K562 (cell line): ENCODE measurements at regions not wholly inside any gene's neighbourhood (a gene's known extent, or its start where the extent isn't known, plus 50 kb on each side); places are given as distances from the start of the nearest gene placed in this dataset.

Experiments
- C11orf30 ChIP-seq: fragments of 450-650 bp; IDR thresholded peaks from 2 replicates; pipeline ENCODE4 v1.6.1; 2016; ENCODE audit warnings: low read depth, mild to moderate bottlenecking
- ELF4 ChIP-seq: fragments of 450-650 bp; formaldehyde crosslinking; IDR thresholded peaks from 2 replicates; pipeline ENCODE4 v1.4.0; 2022; ENCODE audit warnings: missing genetic modification characterization
- JUND ChIP-seq, 2 experiments: IDR thresholded peaks; 2 replicates in 1 of 2; 3 replicates in 1 of 2; pipeline ENCODE4 v1.6.1; 2011; ENCODE audit warnings: borderline replicate concordance in 2 of 2, low read depth in 2 of 2, low read length in 2 of 2, improper control_type of control experiment in 1 of 2, missing biosample characterization in 1 of 2, missing genetic modification characterization in 1 of 2, missing genetic modification reagents in 1 of 2
- MAFF ChIP-seq: IDR thresholded peaks from 2 replicates; pipeline ENCODE4 v1.6.1; 2012; ENCODE audit warnings: low read length, improper control_type of control experiment
- MAFG ChIP-seq: fragments of 450-650 bp; conservative IDR thresholded peaks from 2 replicates; pipeline ENCODE4 v1.6.1; 2016; ENCODE audit warnings: missing genetic modification characterization, missing compliant biosample characterization
- NFE2L1 ChIP-seq: fragments of 450-650 bp; IDR thresholded peaks from 2 replicates; pipeline ENCODE4 v1.6.1; 2016; ENCODE audit warnings: missing genetic modification characterization, low read depth, mild to moderate bottlenecking, missing compliant biosample characterization, moderate library complexity, borderline replicate concordance
- NFIC ChIP-seq: fragments of 450-650 bp; IDR thresholded peaks from 2 replicates; pipeline ENCODE4 v1.6.1; 2017; ENCODE audit warnings: mild to moderate bottlenecking, inconsistent platforms
- ZNF583 ChIP-seq: fragments of 250-450 bp; sonication (Bioruptor Pico); IDR thresholded peaks from 2 replicates; pipeline ENCODE4 v1.4.0; 2020
- ZSCAN29 ChIP-seq: fragments of 450-650 bp; IDR thresholded peaks from 2 replicates; pipeline ENCODE4 v1.6.1; 2017
- TF ChIP-seq, protein P1 (sequence below), 2 experiments: IDR thresholded peaks in 1 of 2; conservative IDR thresholded peaks in 1 of 2; 2 replicates each; pipeline ENCODE4 v1.6.1; 2016; ENCODE audit warnings: low read depth in 2 of 2, mild to moderate bottlenecking in 1 of 2, missing compliant biosample characterization in 1 of 2, missing genetic modification characterization in 1 of 2, moderate library complexity in 1 of 2
- TF ChIP-seq, protein P2 (sequence below), 3 experiments: IDR thresholded peaks in 2 of 3; conservative IDR thresholded peaks in 1 of 3; 2 replicates each; pipeline ENCODE4 v1.5.1; 2011 to 2012; ENCODE audit warnings: low read length in 3 of 3, mild to moderate bottlenecking in 3 of 3, control low read depth in 2 of 3, improper control_type of control experiment in 1 of 3, inconsistent platforms in 1 of 3, low read depth in 1 of 3, mixed read lengths in 1 of 3, moderate library complexity in 1 of 3; ENCODE audit not compliant: insufficient read depth in 2 of 3
- TF ChIP-seq, protein P3 (sequence below): fragments of 450-650 bp; IDR thresholded peaks from 2 replicates; pipeline ENCODE4 v1.6.1; 2016
- TF ChIP-seq, protein P4 (sequence below): fragments of 450-650 bp; formaldehyde crosslinking; IDR thresholded peaks from 2 replicates; pipeline ENCODE4 v1.4.0; 2022; ENCODE audit warnings: mild to moderate bottlenecking, moderate library complexity

DNA sequence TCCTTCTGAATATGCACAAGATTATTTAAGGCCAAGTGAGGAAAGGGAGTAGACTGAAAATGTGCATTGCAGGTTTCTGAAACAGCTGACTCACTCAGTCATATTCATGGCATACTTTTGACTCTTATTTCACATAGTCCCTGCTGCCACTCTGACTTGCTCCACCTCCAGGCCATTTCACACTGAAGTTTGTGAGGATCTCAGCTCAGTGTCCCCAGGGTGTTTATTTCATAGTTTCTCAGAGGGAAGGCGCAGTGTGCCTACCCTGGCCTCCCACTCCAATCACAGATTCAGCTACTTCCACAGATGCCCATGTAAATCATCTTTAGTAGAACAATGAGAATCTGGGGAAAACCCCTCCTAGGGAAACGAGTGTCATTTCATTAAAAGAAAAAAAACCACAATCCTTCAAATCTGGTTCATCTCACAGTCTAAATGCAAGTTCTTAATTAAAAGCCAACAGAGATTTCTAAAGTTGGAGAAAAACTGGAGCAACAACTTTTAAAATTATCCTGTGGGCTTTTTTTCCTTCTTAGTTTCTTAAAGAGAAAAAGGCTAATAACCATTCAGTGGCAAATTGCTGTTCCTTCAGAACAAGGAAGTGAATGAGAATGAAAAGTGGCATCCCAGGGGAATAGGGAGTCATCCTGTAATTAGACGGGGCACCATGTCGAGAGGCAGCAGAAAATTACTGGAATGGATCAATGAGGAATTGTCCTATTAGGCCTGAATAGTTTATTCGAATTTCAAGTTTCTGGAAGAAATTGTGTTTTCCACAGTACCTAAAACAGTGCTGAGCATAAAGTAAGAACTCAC lies 133.6 kb downstream of the TFAP2B start (continued):
- TF ChIP-seq JUND (IDR thresholded peaks at IDR 0.05; ENCODE audit: borderline replicate concordance, low read depth, low read length), result peak; percentile 23; the same call in 1 of the 2 replicates
- 0 out of 3 replicates have a peak, but pooled peaks have one; percentile 21 for TF ChIP-seq JUND (tag; IDR thresholded peaks at IDR 0.05; ENCODE audit: borderline replicate concordance, low read depth, low read length)
- TF ChIP-seq MAFG, result peak; percentile 91
- TF ChIP-seq, protein P1, sequence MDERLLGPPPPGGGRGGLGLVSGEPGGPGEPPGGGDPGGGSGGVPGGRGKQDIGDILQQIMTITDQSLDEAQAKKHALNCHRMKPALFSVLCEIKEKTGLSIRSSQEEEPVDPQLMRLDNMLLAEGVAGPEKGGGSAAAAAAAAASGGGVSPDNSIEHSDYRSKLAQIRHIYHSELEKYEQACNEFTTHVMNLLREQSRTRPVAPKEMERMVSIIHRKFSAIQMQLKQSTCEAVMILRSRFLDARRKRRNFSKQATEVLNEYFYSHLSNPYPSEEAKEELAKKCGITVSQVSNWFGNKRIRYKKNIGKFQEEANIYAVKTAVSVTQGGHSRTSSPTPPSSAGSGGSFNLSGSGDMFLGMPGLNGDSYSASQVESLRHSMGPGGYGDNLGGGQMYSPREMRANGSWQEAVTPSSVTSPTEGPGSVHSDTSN (CRISPR knock-in tag; IDR thresholded peaks at IDR 0.05; ENCODE audit: low read depth), result no peak
- TF ChIP-seq, protein P1 (tag; conservative IDR thresholded peaks at IDR 0.05; ENCODE audit: low read depth), result peak; percentile 57
- peak; percentile 91 for TF ChIP-seq C11orf30
- peak; percentile 71 for TF ChIP-seq NFE2L1 (tag)
- TF ChIP-seq, protein P2, sequence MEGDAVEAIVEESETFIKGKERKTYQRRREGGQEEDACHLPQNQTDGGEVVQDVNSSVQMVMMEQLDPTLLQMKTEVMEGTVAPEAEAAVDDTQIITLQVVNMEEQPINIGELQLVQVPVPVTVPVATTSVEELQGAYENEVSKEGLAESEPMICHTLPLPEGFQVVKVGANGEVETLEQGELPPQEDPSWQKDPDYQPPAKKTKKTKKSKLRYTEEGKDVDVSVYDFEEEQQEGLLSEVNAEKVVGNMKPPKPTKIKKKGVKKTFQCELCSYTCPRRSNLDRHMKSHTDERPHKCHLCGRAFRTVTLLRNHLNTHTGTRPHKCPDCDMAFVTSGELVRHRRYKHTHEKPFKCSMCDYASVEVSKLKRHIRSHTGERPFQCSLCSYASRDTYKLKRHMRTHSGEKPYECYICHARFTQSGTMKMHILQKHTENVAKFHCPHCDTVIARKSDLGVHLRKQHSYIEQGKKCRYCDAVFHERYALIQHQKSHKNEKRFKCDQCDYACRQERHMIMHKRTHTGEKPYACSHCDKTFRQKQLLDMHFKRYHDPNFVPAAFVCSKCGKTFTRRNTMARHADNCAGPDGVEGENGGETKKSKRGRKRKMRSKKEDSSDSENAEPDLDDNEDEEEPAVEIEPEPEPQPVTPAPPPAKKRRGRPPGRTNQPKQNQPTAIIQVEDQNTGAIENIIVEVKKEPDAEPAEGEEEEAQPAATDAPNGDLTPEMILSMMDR (IDR thresholded peaks at IDR 0.05 in 2 of 3, conservative IDR thresholded peaks at IDR 0.05 in 1 of 3; ENCODE audit: insufficient read depth in 2 of 3, low read depth in 1 of 3, low read length in 3 of 3), result peak in 1 of 3 experiments; percentile 9; a peak in 1 of 6 replicates
- TF ChIP-seq ZNF583, result no peak
- no peak for TF ChIP-seq ZSCAN29
- peak; percentile 72; the same call in 1 of the 2 replicates for TF ChIP-seq MAFF
- TF ChIP-seq ELF4 (CRISPR knock-in tag), result no peak
- TF ChIP-seq, protein P3, sequence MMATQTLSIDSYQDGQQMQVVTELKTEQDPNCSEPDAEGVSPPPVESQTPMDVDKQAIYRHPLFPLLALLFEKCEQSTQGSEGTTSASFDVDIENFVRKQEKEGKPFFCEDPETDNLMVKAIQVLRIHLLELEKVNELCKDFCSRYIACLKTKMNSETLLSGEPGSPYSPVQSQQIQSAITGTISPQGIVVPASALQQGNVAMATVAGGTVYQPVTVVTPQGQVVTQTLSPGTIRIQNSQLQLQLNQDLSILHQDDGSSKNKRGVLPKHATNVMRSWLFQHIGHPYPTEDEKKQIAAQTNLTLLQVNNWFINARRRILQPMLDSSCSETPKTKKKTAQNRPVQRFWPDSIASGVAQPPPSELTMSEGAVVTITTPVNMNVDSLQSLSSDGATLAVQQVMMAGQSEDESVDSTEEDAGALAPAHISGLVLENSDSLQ, result peak; percentile 75
- TF ChIP-seq, protein P4, sequence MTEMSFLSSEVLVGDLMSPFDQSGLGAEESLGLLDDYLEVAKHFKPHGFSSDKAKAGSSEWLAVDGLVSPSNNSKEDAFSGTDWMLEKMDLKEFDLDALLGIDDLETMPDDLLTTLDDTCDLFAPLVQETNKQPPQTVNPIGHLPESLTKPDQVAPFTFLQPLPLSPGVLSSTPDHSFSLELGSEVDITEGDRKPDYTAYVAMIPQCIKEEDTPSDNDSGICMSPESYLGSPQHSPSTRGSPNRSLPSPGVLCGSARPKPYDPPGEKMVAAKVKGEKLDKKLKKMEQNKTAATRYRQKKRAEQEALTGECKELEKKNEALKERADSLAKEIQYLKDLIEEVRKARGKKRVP, result no peak
- peak; percentile 9; the same call in 1 of the 2 replicates for TF ChIP-seq NFIC
- TF ChIP-seq, all 486 proteins: peak for 24
